ENCODE measurements at regions not wholly inside any gene's neighbourhood (a gene's known extent, or its start where the extent isn't known, plus 50 kb on each side); places are given as distances from the start of the nearest gene placed in this dataset.
"Not testable (repeated sequence)": the region's sequence is repeated elsewhere in the genome, so short reads cannot be mapped to it uniquely, and the experiment has no call there.

GRCh38 chr15:60137711-60138396 lies 133.7 kb downstream of the FOXB1 start:
- no peak for DNase-seq

- DNase-seq: no peak
These were observed 134.4 kb downstream of the FOXB1 start for GRCh38 chr15:60138397-60138968.

GRCh38 chr15:60152386-60152785 lies 148.3 kb downstream of the FOXB1 start:
- no peak for DNase-seq

- DNase-seq: no peak
These were observed 150.7 kb downstream of the FOXB1 start for GRCh38 chr15:60154764-60155325.

- DNase-seq: no peak
These were observed 151.6 kb downstream of the FOXB1 start for GRCh38 chr15:60155661-60156060.

GRCh38 chr15:60160909-60161308 lies 156.8 kb downstream of the FOXB1 start:
- no peak for DNase-seq

- no peak for DNase-seq
These were observed 157.6 kb downstream of the FOXB1 start for GRCh38 chr15:60161704-60162103.

- DNase-seq: no peak
These were observed 158.3 kb downstream of the FOXB1 start for GRCh38 chr15:60162251-60162967.

GRCh38 chr15:60162968-60163355 lies 158.9 kb downstream of the FOXB1 start:
- DNase-seq: no peak

GRCh38 chr15:60165111-60165510 lies 161.0 kb downstream of the FOXB1 start:
- peak in 2 of 14 donors; percentile 14 to 87 for DNase-seq

- no peak for DNase-seq
These were observed 168.0 kb downstream of the FOXB1 start for GRCh38 chr15:60172143-60172542.

GRCh38 chr15:60179786-60180391 lies 175.8 kb downstream of the FOXB1 start:
- DNase-seq: peak in 1 of 14 donors; percentile 0

GRCh38 chr15:60181957-60182356 lies 177.8 kb downstream of the FOXB1 start:
- not testable (repeated sequence) for DNase-seq

GRCh38 chr15:60183366-60183765 lies 179.3 kb downstream of the FOXB1 start:
- no peak for DNase-seq

- no peak for DNase-seq
These were observed 180.5 kb downstream of the FOXB1 start for GRCh38 chr15:60184579-60184978.

- no peak for DNase-seq
These were observed 186.9 kb downstream of the FOXB1 start for GRCh38 chr15:60191016-60191415.

GRCh38 chr15:60191821-60192220 lies 187.7 kb downstream of the FOXB1 start:
- DNase-seq: no peak

- no peak for DNase-seq
These were observed 191.5 kb downstream of the FOXB1 start for GRCh38 chr15:60195611-60196010.

GRCh38 chr15:60204131-60204885 lies 193.5 kb downstream of the ANXA2 start:
- no peak for DNase-seq

GRCh38 chr15:60208709-60209108 lies 189.1 kb downstream of the ANXA2 start:
- DNase-seq: peak in 1 of 14 donors; percentile 92

- no peak for DNase-seq
These were observed 185.2 kb downstream of the ANXA2 start for GRCh38 chr15:60212536-60212935.

- no peak for DNase-seq
These were observed 184.3 kb downstream of the ANXA2 start for GRCh38 chr15:60213377-60214000.

All from C1 segment of cervical spinal cord (tissue), 14 donors.